H9 (cell line): ENCODE measurements at regions not wholly inside any gene's neighbourhood (a gene's known extent, or its start where the extent isn't known, plus 50 kb on each side); places are given as distances from the start of the nearest gene placed in this dataset.

Experiments
- DNase-seq: peaks from one replicate; pipeline ENCODE4 v3.0.0-alpha.2; 2017
- H2AFZ ChIP-seq: one replicate; pipeline ENCODE4 v1.6.1; 2013; ENCODE audit warnings: mild to moderate bottlenecking, low read length, control low read depth, moderate library complexity
- H2AK5ac ChIP-seq: 2 replicates; pipeline ENCODE4 v1.6.1; 2013; ENCODE audit warnings: low read length, control low read depth, mixed read lengths; ENCODE audit not compliant: insufficient read length
- H2BK120ac ChIP-seq: one replicate; pipeline ENCODE4 v1.6.1; 2013; ENCODE audit warnings: low read depth, mild to moderate bottlenecking, low read length, control low read depth, inconsistent platforms; ENCODE audit not compliant: poor library complexity, severe bottlenecking
- H2BK12ac ChIP-seq: 2 replicates; pipeline ENCODE4 v1.6.1; 2013; ENCODE audit warnings: low read length, control low read depth, mixed read lengths, low read depth; ENCODE audit not compliant: insufficient read length
- H2BK15ac ChIP-seq: 2 replicates; pipeline ENCODE4 v1.6.1; 2013; ENCODE audit warnings: low read depth, low read length, control low read depth
- H2BK20ac ChIP-seq: one replicate; pipeline ENCODE4 v1.6.1; 2013; ENCODE audit warnings: low read depth, mild to moderate bottlenecking, low read length, control low read depth, inconsistent platforms; ENCODE audit not compliant: poor library complexity, severe bottlenecking
- H2BK5ac ChIP-seq: 2 replicates; pipeline ENCODE4 v1.6.1; 2013; ENCODE audit warnings: low read length, control low read depth, mixed read lengths; ENCODE audit not compliant: insufficient read length
- H3K14ac ChIP-seq: 2 replicates; pipeline ENCODE4 v1.6.1; 2013; ENCODE audit warnings: low read length, control low read depth; ENCODE audit not compliant: insufficient read depth
- H3K18ac ChIP-seq: 2 replicates; pipeline ENCODE4 v1.6.1; 2013; ENCODE audit warnings: low read depth, mild to moderate bottlenecking, mixed read lengths, low read length, control low read depth; ENCODE audit not compliant: insufficient read length
- H3K23ac ChIP-seq: 2 replicates; pipeline ENCODE4 v1.6.1; 2013; ENCODE audit warnings: low read length, control low read depth, mixed read lengths, low read depth; ENCODE audit not compliant: insufficient read length
- H3K23me2 ChIP-seq: 2 replicates; pipeline ENCODE4 v1.6.1; 2013; ENCODE audit warnings: low read depth, mild to moderate bottlenecking, mixed read lengths, low read length, control low read depth; ENCODE audit not compliant: insufficient read length, poor library complexity, severe bottlenecking
- H3K27ac ChIP-seq: 2 replicates; pipeline ENCODE4 v1.5.1; 2013; ENCODE audit warnings: low read length, control low read depth, mixed read lengths, low read depth; ENCODE audit not compliant: insufficient read length
- H3K27me3 ChIP-seq: 2 replicates; pipeline ENCODE4 v1.6.1; 2013; ENCODE audit warnings: low read length, control low read depth, inconsistent platforms; ENCODE audit not compliant: insufficient read depth
- H3K4ac ChIP-seq: 2 replicates; pipeline ENCODE4 v1.6.1; 2013; ENCODE audit warnings: low read depth, mild to moderate bottlenecking, control low read depth, inconsistent platforms, low read length, moderate library complexity
- H3K4me1 ChIP-seq: 2 replicates; pipeline ENCODE4 v1.6.1; 2013; ENCODE audit warnings: low read length, control low read depth, inconsistent platforms; ENCODE audit not compliant: insufficient read depth
- H3K4me2 ChIP-seq: 2 replicates; pipeline ENCODE4 v1.6.1; 2013; ENCODE audit warnings: low read length, control low read depth, mixed read lengths; ENCODE audit not compliant: insufficient read length, insufficient read depth
- H3K56ac ChIP-seq: 2 replicates; pipeline ENCODE4 v1.6.1; 2013; ENCODE audit warnings: low read depth, mild to moderate bottlenecking, mixed read lengths, low read length, control low read depth; ENCODE audit not compliant: insufficient read length
- H3K79me1 ChIP-seq: 2 replicates; pipeline ENCODE4 v1.6.1; 2013; ENCODE audit warnings: low read depth, mild to moderate bottlenecking, moderate library complexity, low read length, control low read depth, inconsistent platforms; ENCODE audit not compliant: insufficient read depth, poor library complexity, severe bottlenecking
- H3K79me2 ChIP-seq: 2 replicates; pipeline ENCODE4 v1.6.1; 2013; ENCODE audit warnings: low read length, control low read depth, inconsistent platforms; ENCODE audit not compliant: insufficient read depth
- H3K9ac ChIP-seq: 2 replicates; pipeline ENCODE4 v1.6.1; 2013; ENCODE audit warnings: low read length, control low read depth, mixed read lengths; ENCODE audit not compliant: insufficient read length; ENCODE audit errors: extremely low read depth
- H3K9me3 ChIP-seq: one replicate; pipeline ENCODE4 v1.6.1; 2013; ENCODE audit warnings: low read depth, low read length, inconsistent platforms; ENCODE audit not compliant: control insufficient read depth
- H3T11ph ChIP-seq: one replicate; pipeline ENCODE4 v1.6.1; 2013; ENCODE audit warnings: mild to moderate bottlenecking, low read length, control low read depth, inconsistent platforms
- H4K20me1 ChIP-seq: one replicate; pipeline ENCODE4 v1.6.1; 2013; ENCODE audit not compliant: control insufficient read depth, insufficient read length, insufficient read depth
- H4K5ac ChIP-seq: 2 replicates; pipeline ENCODE4 v1.6.1; 2013; ENCODE audit warnings: low read depth, mild to moderate bottlenecking, mixed read lengths, low read length, control low read depth; ENCODE audit not compliant: insufficient read length
- H4K8ac ChIP-seq: replicated peaks from 2 replicates; pipeline ENCODE4 v1.6.1; 2013; ENCODE audit warnings: low read length, control low read depth, mixed read lengths, low read depth; ENCODE audit not compliant: insufficient read length
- H4K91ac ChIP-seq: 2 replicates; pipeline ENCODE4 v1.6.1; 2013; ENCODE audit warnings: low read depth, mild to moderate bottlenecking, moderate library complexity, mixed read lengths, low read length, control low read depth; ENCODE audit not compliant: insufficient read length
- H3K27ac Mint-ChIP-seq, 3 experiments: 2 replicates in 2 of 3; 3 replicates in 1 of 3; pipeline ENCODE4 v1.8.0; 2020 to 2021; ENCODE audit warnings: mixed read lengths in 3 of 3, mild to moderate bottlenecking in 1 of 3, moderate library complexity in 1 of 3
- H3K27me3 Mint-ChIP-seq: 2 replicates; pipeline ENCODE4 v1.8.0; 2021; ENCODE audit warnings: low read depth, mild to moderate bottlenecking, moderate library complexity, mixed read lengths
- H3K36me3 Mint-ChIP-seq, 3 experiments: 2 replicates in 2 of 3; 3 replicates in 1 of 3; pipeline ENCODE4 v1.8.0; 2020 to 2021; ENCODE audit warnings: low read depth in 3 of 3, mixed read lengths in 3 of 3; ENCODE audit not compliant: insufficient read depth in 1 of 3
- H3K4me1 Mint-ChIP-seq, 2 experiments: 2 replicates each; pipeline ENCODE4 v1.8.0; 2020; ENCODE audit warnings: mixed read lengths in 2 of 2
- H3K4me3 Mint-ChIP-seq, 2 experiments: 2 replicates in 1 of 2; 3 replicates in 1 of 2; pipeline ENCODE4 v1.8.0; 2020 to 2021; ENCODE audit warnings: mild to moderate bottlenecking in 2 of 2, mixed read lengths in 2 of 2, moderate library complexity in 1 of 2
- H3K9me3 Mint-ChIP-seq, 2 experiments: 2 replicates in 1 of 2; 3 replicates in 1 of 2; pipeline ENCODE4 v1.8.0; 2020; ENCODE audit warnings: mild to moderate bottlenecking in 2 of 2, mixed read lengths in 2 of 2, moderate library complexity in 1 of 2
- CTCF ChIP-seq: fragments of 200-600 bp; sonication (generic); conservative IDR thresholded peaks from 3 replicates; pipeline ENCODE4 v1.8.0; 2021; ENCODE audit warnings: antibody characterized with exemption, mild to moderate bottlenecking
- WGBS: extraction: QIAGEN DNeasy Blood & Tissue Kit; methylation state at CpG from one replicate; pipeline ENCODE4 v1.1.7; 2013; ENCODE audit warnings: missing lambda C conversion rate, low lambda C conversion rate, mixed read lengths; ENCODE audit not compliant: insufficient read length; ENCODE audit errors: extremely low coverage; 5-methylcytosine and 5-hydroxymethylcytosine counted together

- H2BK15ac ChIP-seq, result no peak overlapping the region
- no peaks in the 10 kb centered on the region for H3K79me1 ChIP-seq
- H3K23me2 ChIP-seq, result no peaks in the 10 kb centered on the region
- H3K9me3 ChIP-seq, result no peaks in the 10 kb centered on the region
- no peak overlapping the region for H2BK120ac ChIP-seq
- H3K18ac ChIP-seq, result no peak overlapping the region
- DNase-seq, result no peak
- H3K27me3 ChIP-seq, result no peaks in the 10 kb centered on the region
- H3K4me2 ChIP-seq, result no peak overlapping the region
- no peak overlapping the region for H4K8ac ChIP-seq
- Mint-ChIP-seq H3K9me3 (peaks cover 10 to 15% of the 10 kb centered on the region in 2 experiments), H3K36me3 (peaks cover 8 to 17% (median 9%) of the 10 kb centered on the region in 3 experiments), H3K4me3 (no peak overlapping the region), H3K27me3 (no peaks in the 10 kb centered on the region), H3K27ac (no peak overlapping the region), H3K4me1 (0 out of 4 replicates have a peak, but pooled peaks cover 0 to 2% of the 10 kb centered on the region in 2 experiments)
- no peak overlapping the region for H2AFZ ChIP-seq
- TF ChIP-seq CTCF, result no peak
- H3K23ac ChIP-seq, result no peak overlapping the region
- no peak overlapping the region for H3K14ac ChIP-seq
- H3K56ac ChIP-seq, result no peak overlapping the region
- H4K5ac ChIP-seq, result no peak overlapping the region
- no peak overlapping the region for H4K91ac ChIP-seq
- H3K4ac ChIP-seq, result no peak overlapping the region
- no peak overlapping the region for H2BK20ac ChIP-seq
- no peak overlapping the region for H2AK5ac ChIP-seq
- no peaks in the 10 kb centered on the region for H3K79me2 ChIP-seq
- no peak overlapping the region for H2BK12ac ChIP-seq
- no CpG with 5 or more reads among the region's 1 CpG for WGBS
- H4K20me1 ChIP-seq, result no peaks in the 10 kb centered on the region
- no peaks in the 10 kb centered on the region; the same call in 1 of the 2 replicates for H3K4me1 ChIP-seq
- H3T11ph ChIP-seq, result no peak overlapping the region
- no peak overlapping the region for H2BK5ac ChIP-seq
- no peak overlapping the region for H3K9ac ChIP-seq
- no peak overlapping the region for H3K27ac ChIP-seq
Observed at GRCh38 chr6:68087399-68088133, 547.5 kb upstream of the ADGRB3 start.
